ENCODE measurements at regions not wholly inside any gene's neighbourhood (a gene's known extent, or its start where the extent isn't known, plus 50 kb on each side); places are given as distances from the start of the nearest gene placed in this dataset.
"Not testable (repeated sequence)": the region's sequence is repeated elsewhere in the genome, so short reads cannot be mapped to it uniquely, and the experiment has no call there.

GRCh38 chr2:131801210-131801744 is 273.6 kb downstream of the CCDC74A start:
- Mint-ChIP-seq H3K9me3 (no peaks in the 10 kb centered on the region), H3K4me1 (no peaks in the 10 kb centered on the region), H3K36me3 (ENCODE audit: low read depth) (no peaks in the 10 kb centered on the region), H3K4me3 (peak overlapping the region in 1 of 3 experiments; percentile 41), H3K27me3 (ENCODE audit: low read depth) (peaks cover 9% of the 10 kb centered on the region), H3K27ac (no peak overlapping the region)
- TF ChIP-seq CTCF (IDR thresholded peaks at IDR 0.05; ENCODE audit: unreplicated experiment in 3 of 3) = no peak

- peak overlapping the region; percentile 87 to 88 (median 87) for H3K4me3 Mint-ChIP-seq
These were observed 274.2 kb downstream of the CCDC74A start for GRCh38 chr2:131801745-131802350.

GRCh38 chr2:131802351-131802836 is 274.7 kb downstream of the CCDC74A start:
- H3K27me3 Mint-ChIP-seq (ENCODE audit: low read depth); H3K9me3 Mint-ChIP-seq; H3K36me3 Mint-ChIP-seq (ENCODE audit: low read depth); H3K4me1 Mint-ChIP-seq: not testable (repeated sequence)
- TF ChIP-seq CTCF (IDR thresholded peaks at IDR 0.05; ENCODE audit: unreplicated experiment in 3 of 3) = peak in 1 of 3 experiments; percentile 9
- peak overlapping the region in 1 of 3 experiments; percentile 20 for H3K27ac Mint-ChIP-seq
- peak overlapping the region; percentile 87 to 88 (median 87) for H3K4me3 Mint-ChIP-seq

More at GRCh38 chr2:131801745-131802350, 274.2 kb downstream of the CCDC74A start:
- H3K4me1 Mint-ChIP-seq; H3K27me3 Mint-ChIP-seq (ENCODE audit: low read depth); H3K27ac Mint-ChIP-seq; H3K36me3 Mint-ChIP-seq (ENCODE audit: low read depth); H3K9me3 Mint-ChIP-seq: not testable (repeated sequence)
- TF ChIP-seq CTCF (IDR thresholded peaks at IDR 0.05; ENCODE audit: unreplicated experiment in 3 of 3) = peak; percentile 74 to 82 (median 75)

- not testable (repeated sequence) for H3K36me3 Mint-ChIP-seq (ENCODE audit: low read depth); H3K9me3 Mint-ChIP-seq; H3K27ac Mint-ChIP-seq; H3K4me1 Mint-ChIP-seq; H3K27me3 Mint-ChIP-seq (ENCODE audit: low read depth)
- H3K4me3 Mint-ChIP-seq = peak overlapping the region in 2 of 3 experiments; percentile 67 to 88
These were observed 275.5 kb downstream of the CCDC74A start for GRCh38 chr2:131803237-131803636.

- not testable (repeated sequence) for H3K9me3 Mint-ChIP-seq; H3K4me3 Mint-ChIP-seq; H3K4me1 Mint-ChIP-seq; H3K27me3 Mint-ChIP-seq (ENCODE audit: low read depth); H3K27ac Mint-ChIP-seq; H3K36me3 Mint-ChIP-seq (ENCODE audit: low read depth)
These were observed 284.9 kb downstream of the CCDC74A start for GRCh38 chr2:131812605-131813004.

GRCh38 chr2:131813378-131813777 is 285.7 kb downstream of the CCDC74A start:
- H3K4me3 Mint-ChIP-seq; H3K27ac Mint-ChIP-seq; H3K9me3 Mint-ChIP-seq; H3K27me3 Mint-ChIP-seq (ENCODE audit: low read depth); H3K4me1 Mint-ChIP-seq; H3K36me3 Mint-ChIP-seq (ENCODE audit: low read depth): not testable (repeated sequence)

- not testable (repeated sequence) for H3K27ac Mint-ChIP-seq; H3K36me3 Mint-ChIP-seq (ENCODE audit: low read depth); H3K4me3 Mint-ChIP-seq; H3K27me3 Mint-ChIP-seq (ENCODE audit: low read depth); H3K4me1 Mint-ChIP-seq; H3K9me3 Mint-ChIP-seq
These were observed 290.7 kb downstream of the CCDC74A start for GRCh38 chr2:131818267-131818973.

GRCh38 chr2:131822237-131822721 is 294.6 kb downstream of the CCDC74A start:
- not testable (repeated sequence) for H3K4me1 Mint-ChIP-seq; H3K4me3 Mint-ChIP-seq; H3K27ac Mint-ChIP-seq; H3K27me3 Mint-ChIP-seq (ENCODE audit: low read depth); H3K36me3 Mint-ChIP-seq (ENCODE audit: low read depth)
- H3K9me3 Mint-ChIP-seq = peaks cover 14% of the 10 kb centered on the region

GRCh38 chr2:131823058-131823457 is 295.4 kb downstream of the CCDC74A start:
- not testable (repeated sequence) for H3K4me3 Mint-ChIP-seq; H3K27me3 Mint-ChIP-seq (ENCODE audit: low read depth); H3K36me3 Mint-ChIP-seq (ENCODE audit: low read depth); H3K4me1 Mint-ChIP-seq; H3K27ac Mint-ChIP-seq
- peaks cover 14% of the 10 kb centered on the region for H3K9me3 Mint-ChIP-seq

GRCh38 chr2:131824986-131825385 is 297.3 kb downstream of the CCDC74A start:
- H3K36me3 Mint-ChIP-seq (ENCODE audit: low read depth); H3K4me3 Mint-ChIP-seq; H3K4me1 Mint-ChIP-seq; H3K27me3 Mint-ChIP-seq (ENCODE audit: low read depth); H3K9me3 Mint-ChIP-seq; H3K27ac Mint-ChIP-seq: not testable (repeated sequence)

All from nephron (organoid).